GM18520 (cell line): ENCODE measurements at regions not wholly inside any gene's neighbourhood (a gene's known extent, or its start where the extent isn't known, plus 50 kb on each side); places are given as distances from the start of the nearest gene placed in this dataset.

Experiments
- ATAC-seq: cut with Tn5 transposase; IDR thresholded peaks from one replicate; pipeline ENCODE4 v1.9.1; 2021; ENCODE audit not compliant: unreplicated experiment

- no peak for ATAC-seq
Observed at GRCh38 chr5:5658889-5659465, 236.5 kb downstream of the ICE1 start.

- no peak for ATAC-seq
Observed at GRCh38 chr5:5658226-5658625, 235.7 kb downstream of the ICE1 start.

- ATAC-seq: no peak
Observed at GRCh38 chr5:5652181-5652580, 229.7 kb downstream of the ICE1 start.

GRCh38 chr5:5650949-5651348 lies 228.5 kb downstream of the ICE1 start:
- ATAC-seq: no peak

- no peak for ATAC-seq
Observed at GRCh38 chr5:5650242-5650641, 227.8 kb downstream of the ICE1 start.

- no peak for ATAC-seq
Observed at GRCh38 chr5:5649641-5650040, 227.2 kb downstream of the ICE1 start.

- no peak for ATAC-seq
Observed at GRCh38 chr5:5648694-5649093, 226.2 kb downstream of the ICE1 start.

- ATAC-seq: no peak
Observed at GRCh38 chr5:5645891-5646290, 223.4 kb downstream of the ICE1 start.

- ATAC-seq: no peak
Observed at GRCh38 chr5:5645198-5645597, 222.7 kb downstream of the ICE1 start.

- ATAC-seq: no peak
Observed at GRCh38 chr5:5644249-5644648, 221.8 kb downstream of the ICE1 start.

- ATAC-seq: no peak
Observed at GRCh38 chr5:5643481-5643880, 221.0 kb downstream of the ICE1 start.

GRCh38 chr5:5638211-5638610 lies 215.7 kb downstream of the ICE1 start:
- no peak for ATAC-seq

- ATAC-seq: no peak
Observed at GRCh38 chr5:5637173-5637572, 214.7 kb downstream of the ICE1 start.

- no peak for ATAC-seq
Observed at GRCh38 chr5:5634817-5635216, 212.3 kb downstream of the ICE1 start.

GRCh38 chr5:5633579-5633978 lies 211.1 kb downstream of the ICE1 start:
- no peak for ATAC-seq

GRCh38 chr5:5632678-5633077 lies 210.2 kb downstream of the ICE1 start:
- ATAC-seq: no peak

- ATAC-seq: no peak
Observed at GRCh38 chr5:5629607-5629978, 207.1 kb downstream of the ICE1 start.

- ATAC-seq: no peak
Observed at GRCh38 chr5:5628866-5629606, 206.6 kb downstream of the ICE1 start.

GRCh38 chr5:5626412-5626811 lies 203.9 kb downstream of the ICE1 start:
- ATAC-seq: no peak

GRCh38 chr5:5625491-5625890 lies 203.0 kb downstream of the ICE1 start:
- ATAC-seq: no peak

GRCh38 chr5:5623397-5623796 lies 200.9 kb downstream of the ICE1 start:
- ATAC-seq: no peak

GRCh38 chr5:5622806-5623205 lies 200.3 kb downstream of the ICE1 start:
- no peak for ATAC-seq

GRCh38 chr5:5619546-5619945 lies 197.1 kb downstream of the ICE1 start:
- no peak for ATAC-seq
